GM21576 (cell line): ENCODE measurements at regions not wholly inside any gene's neighbourhood (a gene's known extent, or its start where the extent isn't known, plus 50 kb on each side); places are given as distances from the start of the nearest gene placed in this dataset.
"Not testable (repeated sequence)": the region's sequence is repeated elsewhere in the genome, so short reads cannot be mapped to it uniquely, and the experiment has no call there.

ENCODE experiments used
- ATAC-seq: cut with Tn5 transposase; IDR thresholded peaks from one replicate; pipeline ENCODE4 v1.9.1; 2021; ENCODE audit warnings: mild to moderate bottlenecking, moderate library complexity; ENCODE audit not compliant: unreplicated experiment

DNA sequence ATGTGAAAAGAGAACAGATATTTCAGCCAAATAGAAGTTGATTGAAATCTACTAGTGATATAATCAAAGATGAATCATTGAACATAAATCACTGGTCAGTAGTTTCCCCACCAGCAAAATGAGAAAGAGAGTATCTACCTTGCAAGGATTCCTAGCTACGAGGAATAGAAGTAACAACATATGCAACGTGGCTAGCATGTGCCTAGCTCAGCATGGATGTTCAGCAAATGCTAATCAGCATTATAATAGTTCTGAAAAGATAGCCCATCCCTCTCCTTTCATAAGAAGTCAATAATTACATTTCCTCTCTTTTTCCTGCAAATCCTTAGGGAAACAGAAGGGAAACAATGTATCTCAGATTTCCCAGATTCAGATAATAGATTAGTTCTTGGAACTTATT, 417.2 kb downstream of the SATB2 start:
- no peak for ATAC-seq

DNA sequence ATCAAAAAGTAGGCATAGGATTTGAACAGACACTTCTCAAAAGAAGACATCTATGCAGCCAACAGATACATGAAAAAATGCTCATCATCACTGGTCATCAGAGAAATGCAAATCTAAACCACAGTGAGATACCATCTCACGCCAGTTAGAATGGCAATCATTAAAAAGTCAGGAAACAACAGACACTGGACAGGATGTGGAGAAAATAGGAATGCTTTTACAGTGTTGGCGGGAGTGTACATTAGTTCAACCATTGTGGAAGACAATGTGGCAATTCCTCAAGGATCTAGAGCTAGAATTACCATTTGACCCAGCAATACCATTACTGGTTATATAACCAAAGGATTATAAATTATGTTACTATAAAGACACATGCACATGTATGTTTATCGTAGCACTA, 424.0 kb downstream of the SATB2 start:
- ATAC-seq: not testable (repeated sequence)

DNA sequence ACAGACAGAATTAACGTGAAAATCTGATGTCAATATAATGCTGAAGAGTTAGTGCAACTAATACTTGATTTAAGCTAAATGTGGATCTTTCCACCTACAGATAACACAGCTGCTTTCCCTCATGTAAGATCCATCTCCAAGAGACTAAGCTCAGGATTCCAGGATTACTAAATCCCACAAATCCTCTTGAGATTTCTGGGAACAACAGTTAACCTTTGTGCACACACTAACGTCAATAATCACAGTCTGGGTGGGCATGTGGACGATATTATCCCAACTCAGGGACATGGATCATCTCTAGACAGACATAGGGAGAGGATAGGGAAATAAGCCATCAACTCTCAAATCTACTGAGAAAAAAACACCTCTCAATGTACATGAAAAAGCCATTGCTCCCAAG, 432.6 kb downstream of the SATB2 start:
- ATAC-seq: no peak

DNA sequence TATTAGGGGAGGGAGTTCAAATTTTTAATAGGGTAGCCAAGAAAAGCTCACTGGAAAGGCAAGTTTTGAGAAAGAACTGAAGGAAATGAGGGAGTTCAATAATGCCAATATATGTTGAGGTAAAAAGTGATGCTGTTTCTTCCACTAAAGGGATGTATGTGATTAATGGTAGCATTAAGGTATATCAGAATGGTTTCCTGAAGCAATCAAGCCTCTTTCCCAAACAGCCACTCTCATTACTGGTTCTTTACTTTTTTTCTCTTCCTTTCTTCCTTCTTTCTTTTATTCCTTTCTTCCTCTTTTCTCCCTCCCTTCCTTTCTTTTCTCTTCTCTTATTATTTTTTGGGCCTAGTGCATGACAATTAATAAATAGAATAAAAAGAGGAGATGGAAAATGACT, 433.5 kb downstream of the SATB2 start:
- no peak for ATAC-seq

DNA sequence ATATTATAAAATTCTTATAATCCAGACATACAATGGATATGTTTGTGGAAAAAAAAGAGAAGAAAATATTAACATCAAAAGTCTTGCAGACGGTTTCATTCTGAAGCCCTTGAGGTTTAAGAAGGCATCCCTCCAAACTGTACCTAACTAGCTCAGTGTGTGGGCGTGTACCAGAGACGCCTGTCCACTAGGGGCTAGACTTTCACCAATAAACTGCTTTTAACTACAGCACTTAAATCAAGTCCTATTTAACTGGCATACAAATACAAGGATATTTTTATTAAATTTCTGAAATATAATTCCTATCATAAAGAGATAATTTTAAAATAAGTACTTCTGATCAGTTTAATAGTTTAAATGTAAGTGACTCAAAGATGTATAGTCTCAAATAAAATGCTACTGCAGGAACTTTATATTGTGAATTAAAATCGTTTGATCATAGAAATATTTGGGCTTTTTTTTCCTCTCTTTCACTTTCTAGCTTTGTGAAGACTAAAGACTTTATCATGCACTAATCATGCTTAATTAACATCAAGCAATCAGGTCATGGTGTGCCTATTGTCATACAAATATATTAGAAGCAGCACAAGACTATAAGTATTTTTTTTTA, 437.7 kb downstream of the SATB2 start:
- ATAC-seq: no peak

DNA sequence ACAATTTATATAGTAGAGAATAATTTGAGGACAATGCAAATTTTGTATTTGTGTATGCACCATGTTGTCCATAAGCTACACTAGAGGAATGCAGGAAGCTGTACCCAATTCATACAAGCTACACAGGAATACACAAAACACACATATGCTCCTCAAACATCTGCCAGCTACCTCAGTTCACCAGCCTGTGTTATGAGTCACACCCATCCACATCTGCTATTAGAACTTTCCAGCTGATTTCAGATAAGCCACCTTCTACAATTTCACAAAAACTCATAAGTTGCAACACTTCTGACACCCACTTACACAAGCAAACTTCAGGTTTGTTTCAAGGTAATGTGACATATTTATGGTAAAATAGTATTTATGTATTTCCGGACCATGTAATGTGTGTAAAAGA, 438.9 kb downstream of the SATB2 start:
- ATAC-seq: no peak

DNA sequence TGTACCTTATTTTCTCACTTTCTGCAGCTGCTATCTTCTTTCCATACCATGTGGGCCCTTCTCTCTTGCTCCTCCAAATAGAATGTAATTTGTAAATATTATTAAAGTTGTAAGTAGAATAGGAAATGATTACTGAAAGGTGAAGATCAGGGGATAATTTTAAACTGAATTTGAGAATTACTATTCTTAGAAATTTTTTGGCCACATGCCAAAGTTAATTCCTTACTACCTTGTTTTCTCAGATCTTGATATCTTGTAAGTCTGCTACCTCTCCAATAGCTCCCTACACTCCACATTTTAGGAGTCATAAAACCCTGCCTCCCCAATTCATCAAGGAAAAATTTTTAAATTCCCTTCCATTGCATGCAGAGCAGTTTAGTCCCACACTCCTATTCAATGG, 442.7 kb downstream of the SATB2 start:
- ATAC-seq: no peak

DNA sequence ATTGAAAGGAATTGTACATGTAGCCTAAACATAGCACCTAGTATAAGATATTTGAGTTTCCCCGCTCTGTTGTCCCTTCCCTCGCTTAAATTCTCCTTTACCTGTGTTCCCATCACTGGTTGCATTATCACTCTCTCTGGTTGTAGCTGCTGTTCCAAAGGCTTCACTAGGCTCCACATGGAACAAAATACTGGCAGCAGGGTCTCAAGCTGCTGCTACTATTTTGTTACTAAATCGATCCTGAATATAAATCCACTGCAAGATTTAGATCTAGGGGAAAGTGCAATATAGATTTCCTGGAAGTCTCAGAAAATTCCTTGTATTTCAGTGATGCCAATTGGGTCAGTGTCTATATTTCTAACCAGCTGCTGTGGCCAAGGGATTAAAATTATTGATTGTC, 443.5 kb downstream of the SATB2 start:
- no peak for ATAC-seq

DNA sequence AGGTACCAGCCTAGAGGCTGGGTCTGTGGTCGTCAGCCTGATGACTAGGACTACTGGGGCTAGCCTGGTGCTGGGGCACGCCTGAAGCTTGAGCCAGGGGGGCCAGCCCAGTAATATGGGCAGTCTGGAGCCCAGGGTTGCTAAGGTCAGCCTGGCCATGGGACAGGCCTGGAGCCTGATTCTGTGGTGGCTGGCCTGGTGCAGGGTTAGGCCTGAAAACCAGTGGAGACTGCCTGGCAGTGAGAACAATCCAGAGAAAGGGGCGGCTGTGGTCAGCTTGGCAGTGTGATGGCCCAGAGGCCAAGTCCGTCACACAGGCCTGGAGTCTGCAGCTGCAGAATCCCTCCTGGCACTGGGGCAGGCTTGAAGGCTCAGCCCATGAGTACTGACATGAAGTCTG, 445.8 kb downstream of the SATB2 start:
- ATAC-seq: no peak

DNA sequence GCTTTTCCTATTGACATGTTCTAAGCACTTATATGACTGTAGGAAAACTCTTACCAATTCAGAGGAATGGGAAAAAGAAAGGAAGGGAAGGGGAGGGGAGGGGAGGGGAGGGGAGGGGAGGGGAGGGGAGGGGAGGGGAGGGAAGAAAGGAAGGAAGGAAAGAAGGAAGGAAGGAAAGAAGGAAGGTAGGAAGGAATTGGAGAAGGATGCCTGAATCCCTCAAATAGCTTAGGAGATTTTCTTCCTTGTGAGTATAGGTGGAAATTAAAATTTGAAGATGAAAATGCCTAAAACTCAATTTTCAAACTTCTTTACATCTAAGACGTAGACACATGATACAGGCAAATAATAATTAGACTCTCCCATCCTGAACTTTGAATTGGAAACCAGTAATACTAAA, 463.1 kb downstream of the SATB2 start:
- ATAC-seq: no peak

DNA sequence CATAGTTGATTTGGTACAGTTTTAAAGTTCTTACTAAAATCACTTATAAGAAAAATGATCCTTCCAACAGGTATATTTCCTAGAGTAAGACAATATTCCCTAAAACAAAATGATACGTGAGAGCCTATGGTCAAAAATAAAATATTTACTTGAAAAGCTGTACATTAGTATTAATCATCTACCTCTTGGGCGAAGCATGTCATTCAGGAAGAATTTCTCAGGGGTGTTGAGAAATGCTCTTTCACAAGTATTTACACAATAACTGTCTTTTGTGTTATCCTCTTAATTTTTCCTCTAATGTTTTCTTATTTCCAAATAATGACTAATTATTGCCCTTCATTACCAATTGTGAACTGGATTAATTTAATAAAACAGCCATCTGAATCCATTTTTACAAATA, 466.3 kb downstream of the SATB2 start:
- no peak for ATAC-seq

DNA sequence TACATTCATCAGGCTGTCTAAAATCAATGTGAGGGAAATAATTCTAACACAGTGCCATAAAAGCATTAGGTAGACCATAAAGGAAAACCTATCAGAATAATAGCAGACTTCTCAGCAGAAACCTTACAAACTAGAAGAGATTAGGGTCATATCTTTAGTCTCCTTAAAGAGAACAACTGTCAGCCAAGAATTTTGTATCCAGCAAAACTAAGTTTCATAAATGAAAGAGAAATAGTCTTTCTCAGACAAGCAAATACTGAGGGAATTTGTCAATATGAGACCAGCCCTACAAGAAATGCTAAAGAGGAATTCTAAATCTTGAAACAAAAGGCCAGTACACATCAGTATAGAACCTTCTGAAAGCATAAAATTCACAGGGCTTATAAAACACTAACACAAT, 482.0 kb downstream of the SATB2 start:
- ATAC-seq: no peak

DNA sequence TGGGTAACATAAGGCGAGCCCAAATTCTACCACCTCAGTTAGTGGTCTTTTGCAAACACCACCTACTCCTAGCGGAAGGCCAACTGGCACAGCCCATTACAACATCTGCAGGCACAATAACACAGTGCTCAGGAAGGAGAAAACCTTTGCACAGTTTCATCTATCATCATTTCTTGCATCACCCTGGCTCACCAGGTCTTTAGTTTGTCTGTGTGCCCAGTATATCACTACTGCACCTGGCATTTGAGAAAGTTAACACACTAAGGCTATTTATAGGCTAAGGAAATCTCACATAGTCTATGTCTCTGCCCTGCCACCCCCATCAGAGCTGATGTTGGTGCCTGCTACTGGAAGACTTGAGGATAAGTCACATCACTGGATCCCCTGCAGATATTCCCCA, 484.0 kb downstream of the SATB2 start:
- ATAC-seq: no peak

DNA sequence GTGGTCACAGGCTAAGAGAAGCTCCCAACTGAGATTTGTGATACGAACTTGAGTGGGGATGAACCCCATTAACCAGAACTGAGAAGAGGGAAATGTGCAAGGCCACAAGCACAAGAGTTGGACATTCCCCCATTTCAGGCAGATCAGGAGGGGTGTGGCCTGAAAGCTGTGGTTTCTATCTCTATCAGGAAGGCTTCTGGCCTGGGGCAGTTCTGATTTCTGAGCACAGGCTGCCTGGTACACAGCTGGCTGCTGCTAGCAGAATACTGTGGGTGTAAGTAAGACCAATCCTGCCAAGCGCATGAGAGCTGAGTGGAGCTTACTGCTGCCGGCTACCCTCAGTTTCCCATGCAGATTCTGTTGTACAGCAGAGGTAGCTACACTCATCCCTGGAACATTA, 484.6 kb downstream of the SATB2 start:
- ATAC-seq: no peak

DNA sequence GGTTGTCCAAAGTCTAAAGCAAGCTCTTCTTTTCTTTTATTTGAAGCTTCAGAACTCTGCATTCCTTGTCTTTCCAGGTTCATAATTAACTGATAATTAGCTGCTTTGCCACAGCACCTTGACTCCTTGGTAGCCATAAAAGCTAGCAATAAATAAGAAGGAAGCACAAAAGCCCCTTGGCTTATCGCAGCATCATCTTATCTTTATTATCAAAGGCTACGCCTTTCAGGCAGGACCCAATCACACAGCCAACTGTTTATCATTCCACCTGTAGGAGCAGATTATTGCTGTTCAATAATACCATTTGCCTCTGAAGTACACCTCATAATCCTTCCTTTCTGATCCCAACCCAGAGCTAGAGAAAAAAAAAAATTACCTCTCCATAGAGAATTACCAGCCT, 489.2 kb downstream of the SATB2 start:
- no peak for ATAC-seq

DNA sequence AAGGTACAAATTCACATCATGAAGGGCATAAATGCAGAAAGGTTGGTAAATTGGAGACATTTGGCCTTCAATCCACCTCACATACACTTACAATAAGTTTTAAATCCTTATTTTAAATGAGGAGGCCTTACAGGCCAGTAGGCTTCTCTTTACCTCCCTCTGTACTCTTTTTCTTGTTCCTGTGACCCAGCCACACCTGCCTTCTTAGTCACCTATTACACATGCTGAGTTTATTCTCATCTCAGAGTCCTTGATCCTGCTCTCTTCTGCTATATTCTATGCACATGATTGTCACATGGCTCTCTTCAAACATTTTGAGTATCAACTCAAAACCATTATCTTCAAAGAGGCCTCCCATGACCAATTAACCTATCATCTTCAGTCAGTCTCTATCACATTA, 491.5 kb downstream of the SATB2 start:
- no peak for ATAC-seq

DNA sequence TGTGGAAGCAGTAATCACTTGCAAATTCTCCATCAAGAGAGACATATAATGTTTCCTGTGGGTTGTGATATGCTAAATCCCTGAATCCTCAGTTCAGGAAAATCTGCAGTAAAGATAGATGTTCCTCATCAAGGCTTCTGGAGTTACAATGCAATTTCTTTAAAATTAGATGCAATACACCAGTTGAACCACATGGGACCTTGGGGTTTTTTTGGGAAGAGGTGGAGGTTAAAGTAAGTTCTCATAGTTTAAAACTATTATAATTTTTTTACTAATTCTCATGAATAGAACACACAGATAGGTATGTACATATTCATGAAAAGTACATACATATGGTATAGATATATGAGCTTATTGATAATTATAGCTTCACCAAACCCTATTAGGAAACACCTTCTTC, 496.2 kb downstream of the SATB2 start:
- ATAC-seq: no peak

DNA sequence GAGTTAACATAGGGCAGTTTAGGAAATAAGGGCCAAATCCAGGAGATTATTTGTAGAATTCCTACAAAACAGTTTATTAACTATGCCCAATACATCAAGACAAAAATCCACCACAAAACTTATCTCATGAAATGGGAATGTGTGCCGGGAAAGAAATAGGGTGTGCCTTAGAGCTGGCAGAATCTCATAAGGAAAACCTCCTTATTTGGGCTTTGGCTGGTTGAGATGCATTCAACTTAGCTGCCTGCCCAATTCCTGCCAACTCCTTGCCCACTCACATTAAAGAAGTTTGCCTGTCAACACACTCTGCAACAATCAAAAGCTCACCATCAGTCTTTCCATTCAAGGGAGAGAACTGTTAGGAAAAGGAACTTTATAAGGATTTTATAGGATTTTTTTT, 500.6 kb downstream of the SATB2 start:
- ATAC-seq: no peak

DNA sequence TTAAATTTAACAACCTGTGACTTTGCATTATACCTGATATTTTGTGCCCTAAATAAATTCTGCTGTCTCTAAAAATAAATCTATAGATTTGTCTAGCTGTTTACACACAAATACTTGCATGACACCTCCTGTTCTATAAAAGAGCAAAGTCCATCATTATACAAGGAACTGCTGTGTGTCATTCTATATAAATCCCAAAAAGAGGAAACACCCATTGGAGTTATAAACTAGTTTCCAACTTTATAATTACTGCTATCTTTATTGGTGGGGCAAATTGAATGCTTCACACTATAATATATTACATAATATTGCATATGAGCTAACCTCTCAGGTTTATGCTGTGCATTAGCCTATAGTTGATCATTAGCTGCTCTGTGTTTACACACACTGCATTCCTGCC, 504.4 kb downstream of the SATB2 start:
- no peak for ATAC-seq

DNA sequence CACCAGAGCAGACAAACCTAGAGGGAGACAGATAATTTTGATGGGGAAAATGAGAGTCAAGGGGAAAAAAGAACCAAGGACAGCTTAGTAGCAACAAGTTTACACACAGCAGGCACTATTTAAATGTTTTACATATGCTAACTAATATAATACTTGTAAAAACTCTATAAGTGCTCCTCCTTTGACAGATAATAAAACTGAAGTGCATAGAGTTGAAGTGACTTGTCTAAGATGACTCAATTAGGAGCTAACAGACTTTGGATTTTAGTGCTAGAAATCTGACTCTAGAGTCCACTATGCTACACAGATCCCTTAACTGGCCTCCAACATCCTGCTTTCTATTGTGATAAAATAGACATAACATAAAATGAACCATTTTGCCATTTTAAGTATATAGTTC, 506.9 kb downstream of the SATB2 start:
- ATAC-seq: no peak

DNA sequence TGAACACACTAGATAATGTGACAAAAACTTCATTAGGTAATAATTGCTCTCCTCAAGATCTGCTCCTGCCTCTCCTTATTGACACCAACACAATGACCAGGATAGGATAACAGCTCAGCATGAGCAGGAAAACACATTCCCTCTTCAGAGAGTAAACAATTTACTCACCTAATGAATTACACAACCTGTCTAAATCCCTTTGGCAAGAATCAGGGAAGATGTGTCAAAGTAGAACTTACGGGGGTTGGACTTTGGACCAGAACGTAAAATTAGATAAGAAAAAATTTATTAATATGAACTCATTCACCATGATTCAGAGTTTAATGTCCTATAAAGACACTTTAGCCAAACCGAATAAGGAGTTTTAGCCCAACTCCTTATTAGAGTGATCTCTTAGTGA, 512.2 kb downstream of the SATB2 start:
- ATAC-seq: no peak

DNA sequence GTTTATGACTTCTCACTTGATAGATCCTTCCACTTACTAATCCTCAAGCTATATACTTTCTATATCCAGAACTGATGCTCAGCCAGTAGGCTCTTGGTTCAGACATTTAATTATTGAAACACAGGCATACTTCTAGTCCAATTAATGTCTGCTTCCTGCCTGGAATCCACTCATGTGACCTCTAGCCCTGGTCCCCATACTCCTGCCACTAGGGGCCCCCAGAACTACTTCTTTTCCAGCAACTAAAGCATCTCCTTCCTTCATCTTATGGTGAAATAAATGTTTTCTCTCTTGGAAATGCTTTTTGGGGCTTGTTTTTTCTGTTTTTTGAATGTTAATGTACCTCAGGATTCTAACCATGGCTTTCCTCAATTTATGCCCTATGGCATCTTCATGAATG, 527.6 kb downstream of the SATB2 start:
- ATAC-seq: no peak

DNA sequence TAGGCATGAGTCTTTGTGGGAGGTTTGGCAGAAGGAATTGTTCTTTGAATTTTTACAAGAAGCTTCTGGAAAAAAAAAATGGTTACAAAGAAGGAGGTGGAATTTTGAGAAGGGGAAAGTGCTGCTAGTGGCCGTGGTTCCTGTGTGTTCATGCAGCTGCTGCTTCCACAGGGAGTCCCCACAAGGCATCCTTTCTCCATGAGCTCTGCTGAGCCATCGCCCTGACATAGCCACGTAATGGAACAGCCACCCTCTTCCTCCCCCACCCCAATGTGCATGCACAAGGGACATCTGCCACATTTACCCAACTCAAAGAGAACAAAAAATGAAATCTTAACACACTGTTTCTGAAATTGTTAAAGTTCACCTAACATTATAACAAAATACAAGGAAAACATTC, 529.7 kb downstream of the SATB2 start:
- no peak for ATAC-seq
